SK-N-SH treated with all-trans-retinoic acid at 6 μM for 48 hours (cell line): ENCODE measurements at regions not wholly inside any gene's neighbourhood (a gene's known extent, or its start where the extent isn't known, plus 50 kb on each side); places are given as distances from the start of the nearest gene placed in this dataset.

ENCODE experiments used
- ARNTL ChIP-seq: fragments of 450-650 bp; formaldehyde crosslinking; IDR thresholded peaks from 2 replicates; pipeline ENCODE4 v1.5.0; 2020; ENCODE audit warnings: low read depth, mild to moderate bottlenecking, moderate library complexity, borderline replicate concordance
- CSDC2 ChIP-seq: fragments of 250-450 bp; sonication (Bioruptor Pico); IDR thresholded peaks from 2 replicates; pipeline ENCODE4 v1.5.0; 2020; ENCODE audit warnings: mild to moderate bottlenecking, moderate library complexity
- GLIS3 ChIP-seq: fragments of 250-450 bp; sonication (Bioruptor Pico); IDR thresholded peaks from 2 replicates; pipeline ENCODE4 v1.5.0; 2020; ENCODE audit warnings: mild to moderate bottlenecking, moderate library complexity
- PATZ1 ChIP-seq: fragments of 250-450 bp; sonication (Bioruptor Pico); IDR thresholded peaks from 2 replicates; pipeline ENCODE4 v1.8.0; 2020; ENCODE audit warnings: mild to moderate bottlenecking, moderate library complexity, borderline replicate concordance
- RARB ChIP-seq: fragments of 250-450 bp; sonication (Bioruptor Pico); IDR thresholded peaks from 2 replicates; pipeline ENCODE4 v1.8.0; 2021; ENCODE audit warnings: mild to moderate bottlenecking, moderate library complexity
- SNAI2 ChIP-seq: fragments of 250-450 bp; sonication (Bioruptor Pico); IDR thresholded peaks from 2 replicates; pipeline ENCODE4 v1.5.0; 2020; ENCODE audit warnings: mild to moderate bottlenecking, moderate library complexity
- TOX ChIP-seq: fragments of 250-450 bp; sonication (Bioruptor Pico); IDR thresholded peaks from 2 replicates; pipeline ENCODE4 v1.8.0; 2021; ENCODE audit warnings: mild to moderate bottlenecking, moderate library complexity, borderline replicate concordance
- TSHZ2 ChIP-seq: fragments of 250-450 bp; sonication (Bioruptor Pico); IDR thresholded peaks from 2 replicates; pipeline ENCODE4 v1.5.0; 2020; ENCODE audit warnings: mild to moderate bottlenecking, moderate library complexity
- ZFP3 ChIP-seq: fragments of 250-450 bp; sonication (Bioruptor Pico); IDR thresholded peaks from 2 replicates; pipeline ENCODE4 v1.5.0; 2020; ENCODE audit warnings: mild to moderate bottlenecking, moderate library complexity

GRCh38 chr5:26828294-26828693 lies 210.1 kb downstream of the CDH9 start:
- TF ChIP-seq SNAI2 (CRISPR knock-in tag) (no peak), RARB (CRISPR knock-in tag) (no peak), CSDC2 (no peak), TSHZ2 (no peak), ZFP3 (CRISPR knock-in tag) (no peak), ARNTL (no peak), PATZ1 (CRISPR knock-in tag) (no peak), TOX (CRISPR knock-in tag) (no peak), GLIS3 (no peak)
